Loucy (cell line): ENCODE measurements at regions not wholly inside any gene's neighbourhood (a gene's known extent, or its start where the extent isn't known, plus 50 kb on each side); places are given as distances from the start of the nearest gene placed in this dataset.
"Not testable (repeated sequence)": the region's sequence is repeated elsewhere in the genome, so short reads cannot be mapped to it uniquely, and the experiment has no call there.

ENCODE experiments used
- H2AFZ ChIP-seq: fragments of 200-600 bp; sonication (generic); 2 replicates; pipeline ENCODE4 v1.6.0; 2016; ENCODE audit warnings: antibody characterized with exemption, mild to moderate bottlenecking, low read length, moderate library complexity
- H3F3A ChIP-seq: fragments of 200-600 bp; 2 replicates; pipeline ENCODE4 v1.6.0; 2016; ENCODE audit warnings: antibody characterized with exemption, low read depth, mild to moderate bottlenecking
- H3K27me3 ChIP-seq: fragments of 200-600 bp; sonication (generic); 2 replicates; pipeline ENCODE4 v1.6.1; 2014; ENCODE audit warnings: low read length, mild to moderate bottlenecking; ENCODE audit not compliant: insufficient read depth, poor library complexity, severe bottlenecking
- H3K36me3 ChIP-seq: fragments of 200-600 bp; sonication (generic); 2 replicates; pipeline ENCODE4 v1.6.1; 2016; ENCODE audit warnings: low read length; ENCODE audit not compliant: insufficient read depth
- H3K4me1 ChIP-seq: fragments of 200-600 bp; sonication (generic); 2 replicates; pipeline ENCODE4 v1.5.1; 2014; ENCODE audit warnings: low read length, mild to moderate bottlenecking; ENCODE audit not compliant: insufficient read depth, poor library complexity, severe bottlenecking
- H3K4me2 ChIP-seq: fragments of 200-600 bp; sonication (generic); 2 replicates; pipeline ENCODE4 v1.6.0; 2014; ENCODE audit warnings: antibody characterized with exemption, low read length, low read depth, mild to moderate bottlenecking; ENCODE audit not compliant: poor library complexity, severe bottlenecking
- H3K4me3 ChIP-seq: fragments of 200-600 bp; sonication (generic); 2 replicates; pipeline ENCODE4 v1.5.1; 2014; ENCODE audit warnings: low read length, mild to moderate bottlenecking, mixed read lengths; ENCODE audit not compliant: poor library complexity, severe bottlenecking
- H3K79me2 ChIP-seq: fragments of 200-600 bp; sonication (generic); 2 replicates; pipeline ENCODE4 v1.6.1; 2014; ENCODE audit warnings: low read length; ENCODE audit not compliant: insufficient read depth
- H3K9ac ChIP-seq: fragments of 200-600 bp; sonication (generic); 2 replicates; pipeline ENCODE4 v1.6.0; 2014; ENCODE audit warnings: mild to moderate bottlenecking, low read depth, low read length, moderate library complexity; ENCODE audit not compliant: poor library complexity, severe bottlenecking
- H3K9me2 ChIP-seq: fragments of 200-600 bp; sonication (generic); replicated peaks from 2 replicates; pipeline ENCODE4 v1.6.1; 2016; ENCODE audit warnings: low read depth, low read length, mixed read lengths
- H3K9me3 ChIP-seq: fragments of 200-600 bp; sonication (generic); 2 replicates; pipeline ENCODE4 v1.6.1; 2014; ENCODE audit warnings: mild to moderate bottlenecking, antibody characterized with exemption, low read length, low read depth; ENCODE audit not compliant: insufficient read depth
- H4K20me1 ChIP-seq: fragments of 200-600 bp; sonication (generic); 2 replicates; pipeline ENCODE4 v1.6.0; 2014; ENCODE audit warnings: antibody characterized with exemption, low read length, mild to moderate bottlenecking; ENCODE audit not compliant: insufficient read depth, poor library complexity, severe bottlenecking

- H3K36me3 ChIP-seq, H3K9me3 ChIP-seq, H3K9me2 ChIP-seq, H3K4me1 ChIP-seq, H3K9ac ChIP-seq, H3K4me2 ChIP-seq, H3K27me3 ChIP-seq, H4K20me1 ChIP-seq, H3F3A ChIP-seq, H3K79me2 ChIP-seq, H3K4me3 ChIP-seq, H2AFZ ChIP-seq: not testable (repeated sequence)
Measured at GRCh38 chr2:95654897-95655296, 63.1 kb downstream of the TRIM43 start.

DNA sequence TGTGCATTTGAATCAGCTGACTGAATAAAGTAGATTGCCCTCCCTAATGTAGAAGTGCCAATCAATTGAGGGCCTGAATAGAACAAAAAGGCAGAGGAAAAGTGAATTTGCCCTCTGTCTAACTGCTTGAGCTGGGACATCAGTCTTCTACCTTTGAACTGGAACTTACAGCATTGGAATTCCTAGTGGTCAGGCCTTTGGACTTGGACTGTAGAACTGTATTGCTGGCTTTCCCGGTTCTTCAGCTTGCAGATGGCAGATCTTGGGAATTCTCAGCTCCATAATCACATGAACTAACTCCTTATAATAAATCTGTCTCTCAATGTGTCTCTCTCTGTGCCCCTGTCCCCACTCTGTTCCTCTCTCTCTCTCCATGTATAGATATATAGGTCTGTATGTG is 64.8 kb downstream of the TRIM43 start:
- not testable (repeated sequence) for H3K9me3 ChIP-seq, H4K20me1 ChIP-seq, H3K9ac ChIP-seq, H3K4me3 ChIP-seq, H3F3A ChIP-seq, H3K9me2 ChIP-seq, H3K36me3 ChIP-seq, H2AFZ ChIP-seq, H3K79me2 ChIP-seq, H3K27me3 ChIP-seq, H3K4me2 ChIP-seq, H3K4me1 ChIP-seq

DNA sequence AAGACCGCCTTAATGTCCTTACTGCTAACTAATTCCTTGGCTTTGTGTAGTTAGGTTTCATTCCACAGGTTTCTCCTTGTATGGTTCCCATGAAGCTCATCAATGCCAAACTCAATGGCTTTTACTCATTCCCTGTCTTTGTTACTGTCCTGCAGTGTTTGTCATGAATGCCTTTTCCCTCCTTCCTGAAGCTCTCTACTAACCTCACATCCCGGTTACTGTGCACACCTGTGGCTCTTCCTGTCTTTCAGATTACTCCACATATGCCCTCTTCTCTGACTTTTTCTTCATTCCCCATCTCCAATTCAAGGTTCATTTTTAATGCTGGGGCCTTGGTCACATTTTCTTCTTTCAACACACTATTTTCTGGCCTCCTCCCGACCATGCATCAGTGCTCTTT is 66.1 kb downstream of the TRIM43 start:
- not testable (repeated sequence) for H3K27me3 ChIP-seq, H3K79me2 ChIP-seq, H3K9ac ChIP-seq, H3K36me3 ChIP-seq, H3K4me2 ChIP-seq, H3K4me3 ChIP-seq, H3F3A ChIP-seq, H4K20me1 ChIP-seq, H2AFZ ChIP-seq, H3K4me1 ChIP-seq, H3K9me3 ChIP-seq, H3K9me2 ChIP-seq

- H3K9me2 ChIP-seq, H3K9me3 ChIP-seq, H3K36me3 ChIP-seq, H3K4me2 ChIP-seq, H3F3A ChIP-seq, H3K27me3 ChIP-seq, H3K4me1 ChIP-seq, H4K20me1 ChIP-seq, H2AFZ ChIP-seq, H3K4me3 ChIP-seq, H3K79me2 ChIP-seq, H3K9ac ChIP-seq: not testable (repeated sequence)
Measured at GRCh38 chr2:95660766-95661562, 69.2 kb downstream of the TRIM43 start.

GRCh38 chr2:95663471-95664441 is 72.0 kb downstream of the TRIM43 start:
- not testable (repeated sequence) for H3K9me2 ChIP-seq, H2AFZ ChIP-seq, H3K4me3 ChIP-seq, H3K9me3 ChIP-seq, H3K79me2 ChIP-seq, H3F3A ChIP-seq, H3K4me2 ChIP-seq, H4K20me1 ChIP-seq, H3K27me3 ChIP-seq, H3K9ac ChIP-seq, H3K36me3 ChIP-seq
- peaks cover 10% of the 10 kb centered on the region for H3K4me1 ChIP-seq

DNA sequence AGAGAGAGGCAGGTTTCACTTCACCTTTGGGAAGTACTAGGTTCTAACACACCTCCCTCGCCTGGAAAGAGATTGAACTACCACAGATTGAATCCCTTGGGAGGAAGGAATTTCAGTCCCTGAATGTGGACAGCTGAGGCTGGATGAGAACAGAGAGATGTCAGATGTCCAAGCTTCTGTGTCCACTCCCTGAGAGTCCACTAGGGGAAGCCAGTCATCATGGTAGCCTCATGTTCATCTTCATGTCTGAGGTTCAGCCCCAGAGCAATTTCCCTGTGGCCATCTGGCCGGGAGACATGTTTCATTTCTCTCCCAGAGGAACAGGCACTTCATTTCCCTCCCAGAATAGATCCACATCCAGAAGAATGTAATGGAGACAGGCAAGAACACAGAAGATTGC is 74.8 kb downstream of the TRIM43 start:
- H3K4me2 ChIP-seq, H3K9me2 ChIP-seq, H3F3A ChIP-seq, H3K4me3 ChIP-seq, H3K36me3 ChIP-seq, H3K9ac ChIP-seq, H2AFZ ChIP-seq, H3K9me3 ChIP-seq, H3K79me2 ChIP-seq, H4K20me1 ChIP-seq, H3K27me3 ChIP-seq: not testable (repeated sequence)
- H3K4me1 ChIP-seq = peaks cover 32% of the 10 kb centered on the region
